Spinal cord (tissue), 9 donors: ENCODE measurements at regions not wholly inside any gene's neighbourhood (a gene's known extent, or its start where the extent isn't known, plus 50 kb on each side); places are given as distances from the start of the nearest gene placed in this dataset.

ENCODE experiments used
- DNase-seq, 6 donors: peaks; one replicate each; pipeline versions ENCODE4 v3.0.0 to v3.0.0-alpha.2; 2013 to 2015; ENCODE audit warnings: low spot score in 6 of 6, low read depth in 4 of 6
- H3K27ac ChIP-seq: one replicate; pipeline ENCODE4 v1.5.1; 2013; ENCODE audit warnings: low read depth, low read length, control low read depth
- H3K27me3 ChIP-seq: one replicate; pipeline ENCODE4 v1.6.1; 2013; ENCODE audit warnings: low read length; ENCODE audit not compliant: control insufficient read depth, insufficient read depth
- H3K36me3 ChIP-seq: one replicate; pipeline ENCODE4 v1.6.1; 2013; ENCODE audit warnings: low read length; ENCODE audit not compliant: control insufficient read depth, insufficient read depth
- H3K4me1 ChIP-seq: one replicate; pipeline ENCODE4 v1.6.1; 2013; ENCODE audit warnings: low read length; ENCODE audit not compliant: control insufficient read depth, insufficient read depth
- H3K4me3 ChIP-seq: one replicate; pipeline ENCODE4 v1.5.1; 2013; ENCODE audit warnings: low read depth, low read length, control low read depth
- H3K9me3 ChIP-seq: one replicate; pipeline ENCODE4 v1.6.1; 2013; ENCODE audit warnings: low read length; ENCODE audit not compliant: control insufficient read depth, insufficient read depth
- WGBS: methylation state at CpG from one replicate; pipeline ENCODE4 v1.1.5; 2013; ENCODE audit warnings: missing lambda C conversion rate; ENCODE audit not compliant: insufficient coverage; 5-methylcytosine and 5-hydroxymethylcytosine counted together
- donor health status: healthy.

DNA sequence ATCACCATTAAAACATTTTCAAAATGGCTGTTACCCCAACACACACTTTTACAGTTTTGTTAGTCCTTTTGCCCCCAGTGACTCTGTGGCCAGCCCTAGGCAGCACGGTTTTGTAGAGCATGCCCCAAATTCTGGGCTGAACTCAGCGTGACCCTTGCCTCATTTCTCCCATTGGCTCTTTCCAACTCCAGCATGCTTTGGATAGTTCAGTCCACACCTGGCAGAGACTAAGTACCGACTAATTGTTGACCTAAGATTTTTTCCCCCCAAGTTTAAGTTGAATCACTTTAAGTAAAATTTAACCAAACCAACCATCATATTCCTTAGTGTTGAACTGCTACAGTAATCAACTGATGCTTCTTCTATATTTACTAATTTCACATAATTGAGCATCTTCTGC, 62.4 kb upstream of the LRRC8B start:
- 82% methylated on average over 3 of the region's 3 CpGs for WGBS
- Histone ChIP-seq H3K4me1 (no peaks in the 10 kb centered on the region), H3K4me3 (no peak overlapping the region), H3K9me3 (no peaks in the 10 kb centered on the region), H3K27ac (no peak overlapping the region), H3K36me3 (no peaks in the 10 kb centered on the region), H3K27me3 (no peaks in the 10 kb centered on the region)
- no peak for DNase-seq

DNA sequence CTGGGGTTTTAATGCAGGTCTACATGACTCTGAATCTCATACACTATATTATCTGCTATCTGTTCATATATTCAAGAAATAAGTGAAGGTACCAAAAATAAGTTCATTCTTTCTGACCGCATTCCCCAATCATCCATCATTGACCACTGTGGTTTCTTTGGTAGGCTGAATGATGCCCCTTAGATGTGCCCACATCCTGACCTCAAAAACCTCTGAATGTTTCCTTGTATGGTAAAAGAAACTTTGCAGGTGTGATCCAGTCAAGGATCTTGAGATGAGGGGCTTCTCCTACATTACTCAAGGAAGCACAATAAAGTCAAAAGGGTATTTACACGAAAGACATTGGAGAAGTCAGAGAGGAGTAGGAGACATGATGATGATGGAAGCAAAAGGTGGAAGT, 60.6 kb upstream of the LRRC8B start:
- H3K27me3 ChIP-seq, result no peaks in the 10 kb centered on the region
- no peak for DNase-seq
- no peaks in the 10 kb centered on the region for H3K4me1 ChIP-seq
- H3K9me3 ChIP-seq, result no peaks in the 10 kb centered on the region
- no peaks in the 10 kb centered on the region for H3K36me3 ChIP-seq
- H3K4me3 ChIP-seq, result no peak overlapping the region
- no peak overlapping the region for H3K27ac ChIP-seq
- WGBS, result 0% methylated on average over 1 of the region's 2 CpGs

DNA sequence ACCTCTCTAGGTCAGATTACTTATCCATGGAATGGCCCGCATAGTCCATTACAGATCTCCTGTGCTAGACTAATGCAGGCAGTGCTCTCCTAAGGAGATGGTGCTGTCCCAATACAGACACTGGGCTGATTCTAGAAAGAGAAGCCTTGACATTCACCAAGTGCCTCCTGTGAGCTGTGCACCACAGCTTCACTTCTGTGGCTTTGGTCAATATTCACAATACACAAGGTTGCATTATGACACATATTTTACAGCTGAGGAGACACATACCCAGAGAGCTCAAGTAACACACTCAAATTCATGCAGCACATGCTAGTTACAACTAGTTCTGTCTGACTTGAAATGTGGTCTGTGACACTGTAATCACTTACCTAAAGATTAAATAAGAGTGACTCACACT, 59.4 kb upstream of the LRRC8B start:
- WGBS, result 100% methylated on average over 1 of the region's 1 CpG
- no peak overlapping the region for H3K27ac ChIP-seq
- H3K27me3 ChIP-seq, result no peaks in the 10 kb centered on the region
- no peak overlapping the region for H3K4me3 ChIP-seq
- DNase-seq, result no peak
- H3K4me1 ChIP-seq, result no peaks in the 10 kb centered on the region
- H3K9me3 ChIP-seq, result no peaks in the 10 kb centered on the region
- H3K36me3 ChIP-seq, result no peaks in the 10 kb centered on the region

DNA sequence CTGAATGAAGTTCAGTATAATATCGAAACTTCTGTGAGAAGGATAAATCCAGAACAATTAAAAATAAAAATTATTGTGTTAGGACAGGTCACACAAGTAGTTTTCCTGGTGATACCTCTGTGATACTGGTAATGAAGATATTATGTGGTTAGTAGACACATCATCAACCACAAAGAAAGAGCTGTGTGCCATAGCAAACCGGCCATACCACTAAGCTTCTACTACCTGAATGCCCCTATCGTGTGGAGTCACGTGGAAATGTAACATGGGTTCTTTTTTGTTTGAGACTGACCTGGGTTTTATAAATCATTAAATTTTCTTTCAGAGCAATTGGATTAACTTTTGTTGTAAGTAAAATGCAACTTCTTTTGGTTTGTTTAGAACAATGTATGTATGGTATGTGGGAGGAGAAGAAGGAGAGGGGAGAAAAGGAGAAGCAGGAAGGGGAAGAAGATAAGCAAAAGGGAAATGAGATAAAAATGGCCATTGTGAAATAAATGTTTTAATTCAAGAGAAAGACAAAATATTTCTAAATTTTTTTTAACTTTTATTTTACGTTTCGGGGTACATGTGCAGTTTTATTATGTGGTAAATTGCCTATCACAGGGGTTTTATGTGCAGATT, 58.2 kb upstream of the LRRC8B start:
- WGBS, result no CpG with 5 or more reads among the region's 6 CpGs
- Histone ChIP-seq H3K4me1 (no peaks in the 10 kb centered on the region), H3K27me3 (no peaks in the 10 kb centered on the region), H3K27ac (no peak overlapping the region), H3K36me3 (no peaks in the 10 kb centered on the region), H3K9me3 (no peaks in the 10 kb centered on the region), H3K4me3 (no peak overlapping the region)
- DNase-seq, result no peak

GRCh38 chr1:89472253-89472652, 52.4 kb upstream of the LRRC8B start:
- Histone ChIP-seq H3K4me1 (no peaks in the 10 kb centered on the region), H3K27ac (no peak overlapping the region), H3K9me3 (no peaks in the 10 kb centered on the region), H3K27me3 (no peaks in the 10 kb centered on the region), H3K4me3 (no peak overlapping the region), H3K36me3 (no peaks in the 10 kb centered on the region)
- WGBS, result no CpG with 5 or more reads among the region's 1 CpG
- no peak for DNase-seq

DNA sequence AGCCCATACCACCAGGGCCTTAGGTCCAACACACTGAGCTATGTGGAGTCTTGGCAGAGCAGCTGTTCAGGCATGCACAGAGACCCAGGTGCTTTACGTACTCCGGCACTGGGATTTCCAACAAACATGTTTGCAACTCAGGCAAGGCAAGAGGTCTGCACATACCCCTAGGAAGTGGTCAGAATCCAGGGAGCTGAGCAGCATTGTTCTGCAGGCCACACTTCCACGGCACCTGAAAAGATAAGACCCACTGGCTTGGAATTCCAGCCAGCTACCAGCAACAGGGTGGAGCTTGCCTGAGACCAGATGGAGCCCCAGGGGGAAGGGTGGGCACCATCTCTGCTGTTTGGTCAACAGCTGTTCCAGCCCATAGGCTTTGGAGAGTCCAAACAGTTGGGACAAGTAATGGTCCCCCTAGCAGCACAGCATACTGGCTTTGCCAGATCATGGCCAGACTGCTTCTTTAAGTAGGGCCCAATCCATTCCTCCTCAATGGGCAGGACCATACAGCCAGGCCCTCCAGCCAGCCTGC, 51.7 kb upstream of the LRRC8B start:
- Histone ChIP-seq H3K4me1 (no peaks in the 10 kb centered on the region), H3K36me3 (no peaks in the 10 kb centered on the region), H3K27ac (no peak overlapping the region), H3K27me3 (no peaks in the 10 kb centered on the region), H3K4me3 (no peak overlapping the region), H3K9me3 (no peaks in the 10 kb centered on the region)
- WGBS, result 97% methylated on average over 3 of the region's 3 CpGs
- DNase-seq, result no peak
